Fibroblast of the aortic adventitia (primary cell): ENCODE measurements at regions not wholly inside any gene's neighbourhood (a gene's known extent, or its start where the extent isn't known, plus 50 kb on each side); places are given as distances from the start of the nearest gene placed in this dataset.

ENCODE experiments used
- DNase-seq: peaks from one replicate; pipeline ENCODE4 v3.0.0-alpha.2; 2010; ENCODE audit warnings: low read depth
- H3K4me3 ChIP-seq: 2 replicates; pipeline ENCODE4 v1.5.1; 2011; ENCODE audit warnings: low read depth, mild to moderate bottlenecking, control low read depth, low read length, moderate library complexity
- CTCF ChIP-seq: IDR thresholded peaks from 2 replicates; pipeline ENCODE4 v1.5.1; 2011; ENCODE audit warnings: mild to moderate bottlenecking, low read length, control low read depth, inconsistent platforms; ENCODE audit not compliant: insufficient read depth

GRCh38 chr1:79920960-79921669 is 914.6 kb upstream of the ADGRL4 start:
- no peak for TF ChIP-seq CTCF
- no peak overlapping the region for H3K4me3 ChIP-seq
- no peak for DNase-seq

GRCh38 chr1:79914896-79915295 is 908.4 kb upstream of the ADGRL4 start:
- no peak for TF ChIP-seq CTCF
- H3K4me3 ChIP-seq = no peak overlapping the region
- DNase-seq = no peak

- no peak for TF ChIP-seq CTCF
- no peak for DNase-seq
- H3K4me3 ChIP-seq = no peak overlapping the region
Measured at GRCh38 chr1:79912813-79913212, 906.3 kb upstream of the ADGRL4 start.

- no peak for TF ChIP-seq CTCF
- H3K4me3 ChIP-seq = no peak overlapping the region
- peak; percentile 8 for DNase-seq
Measured at GRCh38 chr1:79903321-79903720, 896.8 kb upstream of the ADGRL4 start.

- H3K4me3 ChIP-seq = no peak overlapping the region
- TF ChIP-seq CTCF = no peak
- no peak for DNase-seq
Measured at GRCh38 chr1:79902418-79902817, 895.9 kb upstream of the ADGRL4 start.

GRCh38 chr1:79899914-79900313 is 893.4 kb upstream of the ADGRL4 start:
- no peak overlapping the region for H3K4me3 ChIP-seq
- TF ChIP-seq CTCF = no peak

GRCh38 chr1:79896140-79896539 is 889.6 kb upstream of the ADGRL4 start:
- no peak for DNase-seq
- TF ChIP-seq CTCF = no peak
- no peak overlapping the region for H3K4me3 ChIP-seq

More at GRCh38 chr1:79899914-79900313, 893.4 kb upstream of the ADGRL4 start:
- peak; percentile 96 for DNase-seq
